Astrocyte (in vitro differentiated cells and primary cell): ENCODE measurements at regions not wholly inside any gene's neighbourhood (a gene's known extent, or its start where the extent isn't known, plus 50 kb on each side); places are given as distances from the start of the nearest gene placed in this dataset.

Experiments
- DNase-seq: peaks from one replicate; pipeline ENCODE4 v3.0.0-alpha.2; 2010; ENCODE audit warnings: low read depth
- FAIRE-seq: peaks from 2 replicates; lab custom pipeline; 2011; peaks lifted over from hg19 to GRCh38; lab: Jason Lieb, UNC
- H2AFZ ChIP-seq: 2 replicates; pipeline ENCODE4 v1.6.0; 2012; ENCODE audit warnings: low read depth, low read length, inconsistent platforms
- H3K27ac ChIP-seq: 2 replicates; pipeline ENCODE4 v1.5.1; 2011; ENCODE audit warnings: low read depth, low read length, inconsistent platforms
- H3K27me3 ChIP-seq: 2 replicates; pipeline ENCODE4 v1.6.0; 2011; ENCODE audit warnings: low read length, inconsistent platforms; ENCODE audit not compliant: insufficient read depth
- H3K36me3 ChIP-seq: 2 replicates; pipeline ENCODE4 v1.5.1; 2011; ENCODE audit warnings: low read length, inconsistent platforms; ENCODE audit not compliant: insufficient read depth
- H3K4me1 ChIP-seq: 2 replicates; pipeline ENCODE4 v1.5.1; 2011; ENCODE audit warnings: low read length, inconsistent platforms; ENCODE audit not compliant: insufficient read depth
- H3K4me2 ChIP-seq: 2 replicates; pipeline ENCODE4 v1.6.0; 2012; ENCODE audit warnings: low read length, inconsistent platforms
- H3K4me3 ChIP-seq: 2 replicates; pipeline ENCODE4 v1.5.1; 2011; ENCODE audit warnings: low read depth, mild to moderate bottlenecking, low read length, inconsistent platforms; ENCODE audit not compliant: insufficient read depth
- H3K79me2 ChIP-seq: 2 replicates; pipeline ENCODE4 v1.6.0; 2012; ENCODE audit warnings: mild to moderate bottlenecking, low read length, inconsistent platforms; ENCODE audit not compliant: insufficient read depth
- H3K9ac ChIP-seq: 2 replicates; pipeline ENCODE4 v1.6.0; 2012; ENCODE audit warnings: mild to moderate bottlenecking, low read length, inconsistent platforms
- H3K9me3 ChIP-seq: 2 replicates; pipeline ENCODE4 v1.5.1; 2012; ENCODE audit warnings: low read depth, mild to moderate bottlenecking, low read length, inconsistent platforms; ENCODE audit not compliant: insufficient read depth
- H4K20me1 ChIP-seq: 2 replicates; pipeline ENCODE4 v1.6.0; 2012; ENCODE audit warnings: low read length, inconsistent platforms; ENCODE audit not compliant: insufficient read depth
- H3K27ac Mint-ChIP-seq: one replicate; pipeline ENCODE4 v1.8.0; 2021; ENCODE audit warnings: mild to moderate bottlenecking, mixed read lengths; ENCODE audit not compliant: unreplicated experiment
- H3K27me3 Mint-ChIP-seq: one replicate; pipeline ENCODE4 v1.8.0; 2021; ENCODE audit warnings: low read depth, mixed read lengths; ENCODE audit not compliant: unreplicated experiment
- H3K36me3 Mint-ChIP-seq: one replicate; pipeline ENCODE4 v1.8.0; 2021; ENCODE audit warnings: low read depth, mixed read lengths; ENCODE audit not compliant: unreplicated experiment
- H3K4me1 Mint-ChIP-seq: one replicate; pipeline ENCODE4 v1.8.0; 2021; ENCODE audit warnings: low read depth, mixed read lengths; ENCODE audit not compliant: unreplicated experiment
- H3K4me3 Mint-ChIP-seq: one replicate; pipeline ENCODE4 v1.8.0; 2021; ENCODE audit warnings: mild to moderate bottlenecking, moderate library complexity, mixed read lengths; ENCODE audit not compliant: unreplicated experiment
- H3K9me3 Mint-ChIP-seq: one replicate; pipeline ENCODE4 v1.8.0; 2021; ENCODE audit warnings: mild to moderate bottlenecking, mixed read lengths; ENCODE audit not compliant: unreplicated experiment
- CTCF ChIP-seq: IDR thresholded peaks from 2 replicates; pipeline ENCODE4 v1.5.1; 2011; ENCODE audit warnings: low read depth, mild to moderate bottlenecking, inconsistent platforms, low read length, moderate library complexity; ENCODE audit not compliant: insufficient read depth
- EZH2 ChIP-seq: IDR thresholded peaks from 2 replicates; pipeline ENCODE4 v1.6.1; 2012; ENCODE audit warnings: mild to moderate bottlenecking, low read length, inconsistent platforms; ENCODE audit not compliant: insufficient read depth

- H4K20me1 ChIP-seq = no peaks in the 10 kb centered on the region
- H3K4me3 ChIP-seq = no peak overlapping the region
- no peak overlapping the region for H3K4me3 Mint-ChIP-seq
- no peaks in the 10 kb centered on the region for H3K4me1 ChIP-seq
- H3K27ac Mint-ChIP-seq = no peak overlapping the region
- no peaks in the 10 kb centered on the region for H3K36me3 Mint-ChIP-seq
- no peak overlapping the region for H3K9ac ChIP-seq
- no peak for DNase-seq
- peaks cover 5% of the 10 kb centered on the region for H3K4me1 Mint-ChIP-seq
- no peaks in the 10 kb centered on the region for H3K79me2 ChIP-seq
- TF ChIP-seq CTCF = no peak
- no peak for TF ChIP-seq EZH2
- H3K27me3 Mint-ChIP-seq = no peaks in the 10 kb centered on the region
- H3K9me3 ChIP-seq = no peaks in the 10 kb centered on the region
- H3K4me2 ChIP-seq = no peak overlapping the region
- H2AFZ ChIP-seq = no peak overlapping the region
- no peak for FAIRE-seq
- no peaks in the 10 kb centered on the region for H3K9me3 Mint-ChIP-seq
- no peak overlapping the region for H3K27ac ChIP-seq
- no peaks in the 10 kb centered on the region for H3K27me3 ChIP-seq
- H3K36me3 ChIP-seq = no peaks in the 10 kb centered on the region
Measured at GRCh38 chr11:91174734-91175133, 951.9 kb upstream of the CHORDC1 start.

- H3K4me2 ChIP-seq = no peak overlapping the region
- no peak for FAIRE-seq
Measured at GRCh38 chr11:91174193-91174592, 951.3 kb upstream of the CHORDC1 start.

More at GRCh38 chr11:91174193-91174592, 951.3 kb upstream of the CHORDC1 start:
- peak overlapping the region; percentile 72 for H3K27ac Mint-ChIP-seq
- H3K79me2 ChIP-seq = no peaks in the 10 kb centered on the region
- no peaks in the 10 kb centered on the region for H4K20me1 ChIP-seq
- H3K27ac ChIP-seq = no peak overlapping the region
- H3K36me3 ChIP-seq = no peaks in the 10 kb centered on the region
- no peak overlapping the region for H3K4me3 ChIP-seq
- H3K4me1 ChIP-seq = no peaks in the 10 kb centered on the region
- H3K4me1 Mint-ChIP-seq = peaks cover 5% of the 10 kb centered on the region
- H3K4me3 Mint-ChIP-seq = no peak overlapping the region
- no peaks in the 10 kb centered on the region for H3K27me3 Mint-ChIP-seq
- no peaks in the 10 kb centered on the region for H3K27me3 ChIP-seq
- no peaks in the 10 kb centered on the region for H3K36me3 Mint-ChIP-seq
- no peak overlapping the region for H3K9ac ChIP-seq
- no peak overlapping the region for H2AFZ ChIP-seq
- TF ChIP-seq CTCF = no peak
- no peak for TF ChIP-seq EZH2
- H3K9me3 ChIP-seq = no peaks in the 10 kb centered on the region
- no peak for DNase-seq
- H3K9me3 Mint-ChIP-seq = no peaks in the 10 kb centered on the region
